GM18951 (cell line): ENCODE measurements at regions not wholly inside any gene's neighbourhood (a gene's known extent, or its start where the extent isn't known, plus 50 kb on each side); places are given as distances from the start of the nearest gene placed in this dataset.

Experiments used
- POLR2A ChIP-seq: IDR thresholded peaks from 4 replicates; pipeline ENCODE4 v1.6.1; 2011; ENCODE audit warnings: mild to moderate bottlenecking; ENCODE audit not compliant: insufficient read length, insufficient read depth; ENCODE audit errors: extremely low read depth
- in situ Hi-C: fragments of 300-500 bp; cut with MboI; formaldehyde crosslinking; loops from one replicate; pipeline ENCODE4 v1.12.0; 2022; ENCODE audit warnings: low sequenced_read_pairs, mixed read lengths, inconsistent platforms; ENCODE audit not compliant: unreplicated experiment

GRCh38 chr20:48164034-48164433 lies 378.8 kb upstream of the SULF2 start:
- no peak for TF ChIP-seq POLR2A
- in situ Hi-C loops, result no loop called here

GRCh38 chr20:48163505-48163904 lies 378.2 kb upstream of the SULF2 start:
- no peak for TF ChIP-seq POLR2A
- in situ Hi-C loops, result no loop called here

- no peak for TF ChIP-seq POLR2A
- in situ Hi-C loops, result no loop called here
Observed at GRCh38 chr20:48162621-48163020, 377.3 kb upstream of the SULF2 start.

DNA sequence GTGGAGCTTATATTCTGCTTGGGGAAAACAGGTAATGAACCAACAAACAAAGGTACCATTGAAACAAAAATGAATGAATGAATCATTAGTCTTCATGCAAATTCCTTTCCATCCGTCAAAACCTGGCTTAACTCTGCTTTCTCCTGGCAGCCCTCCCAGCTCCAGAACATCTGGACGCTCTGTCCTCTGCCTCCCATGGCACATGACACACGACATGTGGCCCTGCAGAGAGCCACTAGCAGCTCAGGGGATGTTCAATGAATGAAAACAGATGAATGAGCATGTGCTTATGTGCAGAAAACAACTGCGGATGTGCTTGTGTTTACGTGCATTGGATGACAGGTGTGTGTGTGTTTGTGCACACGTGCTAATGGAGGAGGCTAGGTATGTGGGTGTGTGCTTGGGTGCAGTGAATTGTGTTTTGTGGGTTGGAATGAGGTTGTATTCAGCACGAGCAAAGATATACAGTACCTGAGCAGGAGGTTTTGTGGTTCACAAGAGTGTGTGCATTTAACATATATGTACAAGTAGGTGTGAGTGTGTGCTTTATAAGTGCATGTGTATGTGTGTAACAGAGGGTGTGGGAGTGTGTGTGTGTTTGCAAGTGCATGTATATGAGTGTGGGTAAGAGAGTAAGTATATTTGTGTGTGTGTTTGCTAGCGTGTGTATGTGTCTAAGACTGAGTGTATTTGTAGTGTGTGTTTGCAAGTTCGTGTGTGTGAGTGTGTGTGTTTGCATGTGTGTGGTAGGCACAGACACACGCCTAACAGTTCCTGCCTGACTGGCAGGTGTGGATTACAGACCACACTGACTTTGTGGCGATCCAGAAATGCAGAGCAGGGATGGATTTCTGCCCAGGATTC lies 374.1 kb upstream of the SULF2 start:
- in situ Hi-C loops, result no loop called here
- TF ChIP-seq POLR2A, result no peak

GRCh38 chr20:48158014-48158413 lies 372.7 kb upstream of the SULF2 start:
- in situ Hi-C loops, result no loop called here
- no peak for TF ChIP-seq POLR2A

DNA sequence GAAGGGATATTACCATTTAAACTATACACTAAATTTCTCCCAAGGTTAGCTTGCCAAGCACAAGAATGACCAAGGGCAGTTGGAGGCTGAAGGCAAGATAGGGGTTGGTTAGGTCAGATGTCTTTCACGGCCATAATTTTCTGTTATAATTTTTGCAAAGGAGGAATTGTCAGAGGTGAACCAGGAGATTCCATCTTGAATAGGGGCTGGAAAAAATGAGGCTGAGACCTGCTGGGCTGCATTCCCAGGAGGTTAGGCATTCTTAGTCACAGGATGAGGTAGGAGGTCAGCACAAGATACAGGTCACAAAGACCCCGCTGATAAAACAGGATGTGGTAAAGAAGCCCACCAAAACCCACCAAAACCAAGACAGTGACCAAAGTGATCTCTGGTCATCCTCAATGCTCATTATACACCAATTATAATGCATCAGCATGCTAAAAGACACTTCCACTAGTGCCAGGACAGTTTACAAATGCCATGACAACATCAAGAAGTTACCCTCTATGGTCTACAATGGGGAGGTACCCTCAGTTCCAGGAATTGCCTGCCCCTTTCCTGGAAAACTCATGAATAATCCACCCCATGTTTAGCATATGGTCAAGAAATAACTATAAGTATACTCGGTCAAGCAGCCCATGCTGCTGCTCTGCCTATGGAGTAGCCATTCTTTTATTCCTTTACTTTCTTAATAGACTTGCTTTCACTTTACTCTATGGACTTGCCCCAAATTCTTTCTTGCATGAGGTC lies 371.8 kb upstream of the SULF2 start:
- in situ Hi-C loops, result no loop called here
- no peak for TF ChIP-seq POLR2A

DNA sequence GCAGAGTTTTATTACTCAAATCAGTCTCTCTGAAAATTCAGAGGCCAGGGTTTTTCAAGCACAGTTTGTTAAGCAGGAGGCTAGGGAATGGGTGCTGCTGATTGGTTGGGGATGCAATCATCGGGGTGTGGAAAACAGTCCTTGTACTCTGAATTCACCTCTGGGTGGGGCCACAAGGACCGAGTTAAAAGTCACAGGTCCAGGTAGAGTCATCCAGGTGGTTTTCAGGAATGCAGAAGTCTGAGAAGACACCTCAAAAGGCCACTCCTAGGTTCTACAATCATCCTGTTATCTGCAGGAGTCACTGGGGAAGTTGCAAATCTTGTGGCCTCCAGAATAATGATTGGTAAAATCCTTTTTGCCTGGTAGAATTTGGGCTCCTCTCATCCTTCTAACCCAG lies 371.2 kb upstream of the SULF2 start:
- no peak for TF ChIP-seq POLR2A
- in situ Hi-C loops, result no loop called here

DNA sequence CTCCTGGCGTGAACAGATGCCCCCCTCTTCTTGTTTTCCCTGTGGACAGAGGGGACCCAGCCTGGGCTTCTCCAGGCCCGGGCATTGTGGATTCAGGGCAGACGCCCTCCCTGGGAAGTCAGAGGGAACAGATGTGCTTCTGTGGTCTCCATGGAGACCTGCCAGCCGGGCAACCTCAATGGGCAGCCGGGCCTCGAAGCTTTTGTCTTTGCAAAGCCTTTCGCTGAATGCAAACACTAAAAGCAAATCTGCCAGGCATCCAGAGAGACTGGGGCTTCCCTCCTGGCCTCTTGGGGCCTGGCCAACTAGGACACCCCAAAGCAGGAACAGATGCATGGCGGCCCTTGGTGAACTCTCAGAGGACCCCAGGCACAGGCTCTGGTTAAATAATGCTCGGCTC lies 370.0 kb upstream of the SULF2 start:
- no peak for TF ChIP-seq POLR2A
- in situ Hi-C loops, result no loop called here

DNA sequence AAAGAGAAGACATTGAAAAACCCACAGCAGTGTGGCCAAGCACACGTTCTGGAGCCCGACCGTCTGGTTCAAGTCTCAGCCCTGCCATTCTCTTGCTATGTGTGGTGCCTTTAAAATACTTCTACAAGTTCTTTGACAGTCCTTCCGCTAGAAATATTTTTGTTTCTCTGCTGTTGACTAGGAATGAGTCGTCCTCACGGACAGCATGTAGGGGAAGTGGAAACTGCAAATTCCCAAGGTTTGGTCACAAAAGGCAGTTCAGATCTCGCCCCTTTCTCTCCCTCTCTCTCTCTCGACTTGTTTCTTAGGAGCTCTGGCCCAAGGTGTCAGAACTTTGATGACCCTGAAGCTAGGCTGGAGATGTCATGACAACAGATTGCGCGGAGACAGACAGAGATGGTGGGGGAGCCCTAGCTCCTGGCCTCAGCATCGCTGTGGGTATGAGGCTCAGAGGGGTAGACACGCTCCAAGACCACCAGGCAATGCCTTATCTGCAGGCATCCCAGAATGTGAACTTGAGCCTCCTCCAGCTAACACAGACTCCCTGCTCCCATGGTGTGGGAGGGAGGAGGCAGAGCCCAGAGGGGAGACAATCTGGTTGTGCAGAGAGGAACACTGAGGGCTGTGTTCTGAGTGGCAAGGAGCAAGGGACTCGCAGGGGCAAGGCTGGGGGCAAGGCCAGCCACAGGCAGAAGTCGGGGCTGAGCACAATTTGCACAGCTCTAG lies 368.9 kb upstream of the SULF2 start:
- in situ Hi-C loops, result no loop called here
- no peak for TF ChIP-seq POLR2A

DNA sequence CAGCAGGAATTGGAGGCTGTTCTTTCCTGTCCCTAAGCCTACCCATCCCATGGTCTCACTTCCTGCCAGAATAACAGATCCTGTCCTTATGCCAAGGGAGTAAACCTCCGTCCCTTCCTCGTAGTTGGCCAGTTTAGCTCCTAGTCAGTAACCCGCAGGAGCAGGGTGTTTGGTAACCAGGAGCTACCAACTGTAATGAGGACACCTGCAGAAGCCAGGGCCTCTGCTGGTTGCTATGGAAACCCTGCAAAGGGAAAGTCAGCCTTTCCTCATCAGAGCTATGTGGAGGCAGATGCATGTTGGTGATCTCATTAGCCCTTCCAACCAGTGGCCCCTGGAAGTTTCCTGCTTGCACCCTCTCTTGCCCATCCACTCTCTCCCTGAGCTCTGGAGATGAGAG lies 368.2 kb upstream of the SULF2 start:
- in situ Hi-C loops, result no loop called here

DNA sequence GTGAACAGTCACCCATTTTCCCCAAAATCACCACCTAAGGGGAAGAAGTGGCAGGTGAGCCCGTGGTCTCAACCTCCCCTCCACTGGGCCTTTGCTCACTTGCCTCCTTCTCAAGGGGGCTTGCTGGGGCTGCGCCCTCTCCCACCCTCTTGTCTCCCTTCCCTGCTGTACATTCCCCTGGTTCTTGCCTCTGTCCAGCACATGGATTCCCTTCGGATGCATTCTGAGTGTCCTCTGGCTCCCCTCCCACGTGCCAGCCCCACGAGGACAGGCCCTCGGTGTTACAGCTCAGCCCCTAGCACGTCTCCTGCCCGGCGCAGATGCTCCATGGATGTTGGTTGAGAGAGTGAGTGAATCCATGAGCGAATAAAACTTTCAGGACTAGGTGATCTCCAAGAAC lies 367.8 kb upstream of the SULF2 start:
- in situ Hi-C loops, result no loop called here
- TF ChIP-seq POLR2A, result no peak

More for the DNA sequence above, 368.2 kb upstream of the SULF2 start:
- TF ChIP-seq POLR2A, result no peak

GRCh38 chr20:48150568-48150967 lies 365.3 kb upstream of the SULF2 start:
- TF ChIP-seq POLR2A, result no peak
- in situ Hi-C loops, result no loop called here

- no peak for TF ChIP-seq POLR2A
- in situ Hi-C loops, result no loop called here
Observed at GRCh38 chr20:48149902-48150301, 364.6 kb upstream of the SULF2 start.
